Hepatocyte (in vitro differentiated cells): ENCODE measurements at regions not wholly inside any gene's neighbourhood (a gene's known extent, or its start where the extent isn't known, plus 50 kb on each side); places are given as distances from the start of the nearest gene placed in this dataset.

Experiments
- CTCF ChIP-seq: fragments of 200-600 bp; sonication (generic); IDR thresholded peaks from 2 replicates; pipeline ENCODE4 v1.5.1; 2016; ENCODE audit warnings: antibody characterized with exemption, mild to moderate bottlenecking; ENCODE audit not compliant: poor library complexity
- EZH2 ChIP-seq: fragments of 200-600 bp; sonication (generic); IDR thresholded peaks from 2 replicates; pipeline ENCODE4 v1.6.1; 2016; ENCODE audit warnings: antibody characterized with exemption, mild to moderate bottlenecking, borderline replicate concordance

DNA sequence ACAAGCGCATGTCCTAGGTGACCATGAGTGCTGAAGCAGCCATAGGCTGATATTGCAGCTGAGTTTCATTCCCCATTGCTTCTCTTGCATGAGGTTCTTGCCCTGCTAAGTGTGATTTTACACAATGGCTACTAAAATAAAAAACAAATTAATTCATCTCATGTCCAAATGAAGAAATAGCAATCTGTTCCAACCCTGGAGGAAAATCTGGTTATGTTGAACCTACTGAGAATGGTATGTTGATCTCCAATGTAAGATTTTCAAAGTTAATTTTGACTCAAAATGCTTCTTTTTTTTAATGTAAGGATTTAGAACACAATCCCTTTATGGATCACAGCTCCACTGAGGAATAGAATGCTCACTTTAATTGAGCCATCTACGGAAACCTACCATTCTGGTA, 254.2 kb upstream of the CRBN start:
- TF ChIP-seq CTCF (no peak), EZH2 (no peak)
